ENCODE measurements at regions not wholly inside any gene's neighbourhood (a gene's known extent, or its start where the extent isn't known, plus 50 kb on each side); places are given as distances from the start of the nearest gene placed in this dataset.
"Not testable (repeated sequence)": the region's sequence is repeated elsewhere in the genome, so short reads cannot be mapped to it uniquely, and the experiment has no call there.

DNA sequence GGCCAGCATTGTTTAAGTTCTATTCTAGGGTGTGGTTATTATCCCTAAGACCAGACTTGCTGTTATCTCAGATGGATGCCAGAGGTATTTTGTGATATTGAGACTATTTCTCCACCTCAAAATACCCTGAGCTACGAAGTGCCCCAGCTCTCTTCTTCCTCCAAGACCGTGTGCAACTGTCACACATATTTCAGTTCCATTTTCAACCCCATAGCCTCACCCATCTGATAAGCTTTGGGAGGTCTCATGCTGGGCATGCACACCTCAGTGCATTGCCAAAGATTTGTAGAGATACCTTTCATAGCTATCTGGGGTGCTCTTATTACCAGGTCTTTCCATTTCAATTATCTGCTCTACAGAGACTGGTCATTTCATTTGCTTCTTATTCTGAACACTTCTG, 815.8 kb upstream of the EYS start:
- DNase-seq (ENCODE audit: low read depth in 2 of 2) = no peak

DNA sequence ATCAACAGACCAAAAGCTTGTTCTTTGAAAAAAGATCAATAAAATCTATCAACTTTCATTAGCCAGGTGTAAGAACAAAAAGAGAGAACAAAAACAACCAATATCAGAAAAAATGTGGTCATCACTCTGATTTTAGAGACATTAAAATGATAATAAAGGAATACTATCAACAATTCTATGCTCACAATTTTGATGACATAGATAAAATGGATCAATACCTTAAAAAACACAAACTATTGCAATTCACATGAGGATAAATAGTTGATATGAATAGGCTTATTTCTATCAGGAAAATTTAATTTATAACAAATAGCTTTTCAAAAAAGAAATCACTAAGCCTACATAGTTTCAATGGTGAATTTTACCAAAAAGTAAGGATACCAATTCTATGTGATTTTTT, 809.4 kb upstream of the EYS start:
- no peak for DNase-seq (ENCODE audit: low read depth in 2 of 2)

GRCh38 chr6:66508433-66508832, 801.4 kb upstream of the EYS start:
- no peak for DNase-seq (ENCODE audit: low read depth in 2 of 2)

- DNase-seq (ENCODE audit: low read depth in 2 of 2) = no peak
Measured at GRCh38 chr6:66499851-66500250, 792.8 kb upstream of the EYS start.

DNA sequence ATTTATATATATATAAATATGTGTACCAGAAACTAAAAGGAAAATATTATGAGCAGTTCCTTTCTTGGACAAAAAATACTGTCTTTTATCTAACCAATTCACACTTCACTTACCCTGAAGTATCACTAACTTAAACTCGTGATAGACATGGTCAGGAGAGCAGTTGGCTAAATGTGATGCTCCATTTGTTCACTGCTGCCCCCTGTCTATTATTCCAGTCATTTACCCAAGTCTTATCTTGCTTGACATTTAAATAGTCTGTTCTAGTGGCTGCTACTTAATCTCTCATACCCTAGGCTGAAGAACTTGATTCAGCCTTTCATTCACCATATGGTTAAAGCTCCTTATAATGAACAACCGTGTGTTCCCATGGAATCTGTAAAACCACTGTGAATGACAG, 789.6 kb upstream of the EYS start:
- DNase-seq (ENCODE audit: low read depth in 2 of 2) = no peak

- not testable (repeated sequence) for DNase-seq (ENCODE audit: low read depth in 2 of 2)
Measured at GRCh38 chr6:66494643-66495042, 787.6 kb upstream of the EYS start.

- DNase-seq (ENCODE audit: low read depth in 2 of 2) = no peak
Measured at GRCh38 chr6:66489269-66489987, 782.4 kb upstream of the EYS start.

DNA sequence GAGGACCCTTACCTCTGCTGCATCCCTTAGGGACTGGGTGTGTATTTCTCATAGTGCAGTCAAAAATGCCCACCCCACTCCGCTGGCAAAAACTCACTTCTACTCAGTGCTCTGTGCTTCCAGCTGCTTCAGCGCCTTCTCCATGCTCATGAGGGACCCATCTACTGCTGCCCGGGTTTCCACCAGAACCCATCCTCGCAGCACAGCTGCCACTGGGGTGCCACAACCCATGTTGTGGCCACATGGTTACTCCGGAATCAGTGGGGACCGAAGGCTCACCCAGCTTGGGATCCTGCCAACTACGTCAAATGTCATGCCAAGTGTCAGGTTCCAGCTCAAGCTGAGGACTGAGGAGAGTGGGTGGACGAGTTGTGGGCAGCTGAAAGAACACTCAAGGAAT, 774.2 kb upstream of the EYS start:
- no peak for DNase-seq (ENCODE audit: low read depth in 2 of 2)

GRCh38 chr6:66478705-66479104, 771.7 kb upstream of the EYS start:
- DNase-seq (ENCODE audit: low read depth in 2 of 2) = no peak

DNA sequence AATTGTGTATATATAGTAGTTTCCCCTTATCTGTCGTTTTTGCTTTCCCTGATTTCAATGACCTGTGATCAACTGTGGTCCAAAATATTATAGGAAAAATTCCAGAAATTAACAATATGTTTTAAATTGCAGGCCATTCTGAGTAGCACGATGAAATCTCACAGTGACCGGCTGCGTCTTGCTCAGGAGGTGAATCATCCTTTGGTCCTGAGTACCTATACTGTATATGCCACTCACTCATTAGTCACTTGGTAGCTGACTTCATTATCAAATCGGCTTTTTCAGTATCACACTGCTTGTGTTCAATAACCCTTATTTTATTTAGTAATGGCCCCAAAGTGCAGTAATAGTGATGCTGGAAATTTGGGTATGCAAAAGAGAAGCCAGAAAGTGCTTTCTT, 728.3 kb upstream of the EYS start:
- DNase-seq (ENCODE audit: low read depth in 2 of 2) = no peak

- no peak for DNase-seq (ENCODE audit: low read depth in 2 of 2)
Measured at GRCh38 chr6:66429210-66429609, 722.2 kb upstream of the EYS start.

DNA sequence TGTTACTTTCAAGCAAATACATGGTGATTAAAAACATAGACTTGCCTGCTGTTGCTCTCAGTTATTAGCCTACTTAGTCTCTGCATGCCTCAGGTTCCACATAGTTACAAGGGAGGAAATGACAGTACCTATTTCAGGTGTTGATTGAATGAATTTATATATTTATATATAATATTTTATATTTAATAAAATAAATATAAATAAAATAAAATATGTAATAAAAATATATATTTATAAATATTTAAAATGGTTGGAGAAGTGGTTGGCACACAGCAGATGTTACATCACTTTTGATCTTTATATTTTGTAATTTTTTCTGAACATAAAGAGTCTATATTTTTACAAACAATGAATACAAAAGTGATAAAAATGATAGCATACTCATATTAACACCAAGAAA, 716.0 kb upstream of the EYS start:
- no peak for DNase-seq (ENCODE audit: low read depth in 2 of 2)

GRCh38 chr6:66421570-66421969, 714.5 kb upstream of the EYS start:
- no peak for DNase-seq (ENCODE audit: low read depth in 2 of 2)

- DNase-seq (ENCODE audit: low read depth in 2 of 2) = no peak
Measured at GRCh38 chr6:66418906-66419305, 711.9 kb upstream of the EYS start.

DNA sequence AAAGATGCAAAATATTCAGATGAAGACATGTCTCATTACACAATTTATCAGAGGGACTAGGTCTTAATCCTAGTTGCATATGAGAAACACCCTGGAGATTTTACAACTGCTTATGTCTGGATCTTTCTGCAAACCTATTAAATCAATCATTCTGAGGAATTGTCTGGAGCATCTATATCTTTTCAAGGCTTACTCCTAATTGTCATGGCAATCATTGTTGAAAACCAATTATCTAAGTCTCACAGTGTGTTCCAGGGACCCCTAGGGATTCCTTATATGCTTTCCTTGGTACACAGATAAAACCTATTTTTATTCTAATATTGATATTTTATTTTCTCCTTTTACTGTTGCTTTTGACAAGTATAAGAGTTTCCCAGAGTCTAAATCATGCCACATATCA, 696.9 kb upstream of the EYS start:
- no peak for DNase-seq (ENCODE audit: low read depth in 2 of 2)

DNA sequence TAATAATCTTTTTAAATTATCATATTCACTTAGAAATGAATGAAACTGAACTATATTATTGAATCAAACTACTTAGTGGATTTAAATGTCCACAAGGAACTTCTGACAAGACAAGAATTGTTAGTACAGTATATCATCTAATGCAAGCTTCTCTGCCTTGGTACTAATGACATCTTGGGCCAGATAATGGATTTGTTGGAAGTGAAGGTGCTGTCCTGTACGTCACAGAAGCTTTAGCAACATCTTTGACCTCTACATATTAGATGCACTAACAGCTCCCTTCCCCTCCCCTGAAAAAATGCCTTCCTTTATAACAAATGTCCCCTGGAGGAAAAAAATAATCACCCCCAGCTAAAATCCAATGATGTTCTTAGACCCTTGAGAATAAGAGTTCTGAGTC, 695.8 kb upstream of the EYS start:
- no peak for DNase-seq (ENCODE audit: low read depth in 2 of 2)

- no peak for DNase-seq (ENCODE audit: low read depth in 2 of 2)
Measured at GRCh38 chr6:66396549-66396948, 689.5 kb upstream of the EYS start.

- DNase-seq (ENCODE audit: low read depth in 2 of 2) = no peak
Measured at GRCh38 chr6:66396145-66396544, 689.1 kb upstream of the EYS start.

- DNase-seq (ENCODE audit: low read depth in 2 of 2) = no peak
Measured at GRCh38 chr6:66390393-66390792, 683.4 kb upstream of the EYS start.

- DNase-seq (ENCODE audit: low read depth in 2 of 2) = no peak
Measured at GRCh38 chr6:66376001-66376400, 669.0 kb upstream of the EYS start.

DNA sequence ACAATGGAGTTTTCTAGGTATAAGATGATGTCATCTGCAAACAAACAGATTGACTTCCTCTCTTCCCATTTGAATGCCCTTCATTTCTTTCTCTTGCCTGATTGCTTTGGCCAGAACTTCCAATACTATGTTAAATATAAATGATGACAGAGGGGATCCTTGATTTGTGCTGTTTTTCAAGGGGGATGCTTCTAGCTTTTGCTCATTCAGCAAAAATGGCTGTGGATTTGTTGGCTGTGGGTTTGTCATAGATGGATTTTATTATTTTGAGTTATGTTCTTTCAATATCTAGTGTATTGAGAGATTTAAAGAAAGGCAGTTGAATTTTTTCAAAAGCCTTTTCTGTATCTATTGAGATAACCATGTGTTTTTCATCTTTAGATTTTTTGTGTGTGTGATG, 662.4 kb upstream of the EYS start:
- no peak for DNase-seq (ENCODE audit: low read depth in 2 of 2)

DNA sequence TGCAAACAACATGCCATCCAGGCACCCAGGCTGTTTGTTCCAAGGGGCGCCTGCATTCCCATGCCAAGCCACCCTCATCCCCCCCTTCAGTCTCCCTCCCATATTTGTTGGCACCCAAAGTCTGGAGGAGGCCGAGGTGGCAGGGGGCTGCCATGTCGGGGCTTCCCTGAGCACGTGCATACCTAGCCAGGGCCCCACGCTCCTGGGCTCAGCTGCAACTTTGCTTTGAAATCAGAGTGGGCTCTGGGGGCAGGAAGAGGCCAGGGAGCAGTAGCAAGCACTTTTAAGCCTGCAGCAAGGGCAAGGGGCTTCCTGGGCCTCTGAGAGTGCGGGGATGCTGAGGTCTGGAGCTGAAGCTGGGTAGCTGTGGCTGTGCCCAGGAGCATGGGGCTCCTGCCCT, 655.9 kb upstream of the EYS start:
- no peak for DNase-seq (ENCODE audit: low read depth in 2 of 2)

DNA sequence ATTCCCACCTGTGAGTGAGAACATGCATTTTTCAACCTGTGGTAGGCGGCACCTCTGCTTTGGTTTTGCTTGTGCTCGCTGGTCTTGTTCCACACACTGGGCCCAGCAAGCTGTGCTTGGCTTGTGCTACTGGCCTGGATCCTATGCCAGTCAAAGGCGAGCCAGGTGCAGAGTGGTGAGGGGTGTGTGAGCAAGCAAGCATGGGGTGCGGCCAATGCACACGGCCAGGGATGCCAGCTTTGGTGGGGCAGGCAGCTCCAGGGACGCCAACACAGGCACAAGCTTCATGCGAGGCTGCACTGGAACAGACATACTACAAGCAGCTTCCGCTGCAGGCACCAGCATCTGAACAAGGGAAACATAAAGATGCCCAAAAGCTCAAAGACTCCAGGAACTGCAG, 654.9 kb upstream of the EYS start:
- DNase-seq (ENCODE audit: low read depth in 2 of 2) = no peak

GRCh38 chr6:66357781-66358180, 650.8 kb upstream of the EYS start:
- DNase-seq (ENCODE audit: low read depth in 2 of 2) = no peak

Measured in lung microvascular endothelial cell (primary cell).